Muscle of back (tissue), 3 donors: ENCODE measurements at regions not wholly inside any gene's neighbourhood (a gene's known extent, or its start where the extent isn't known, plus 50 kb on each side); places are given as distances from the start of the nearest gene placed in this dataset.
"Not testable (repeated sequence)": the region's sequence is repeated elsewhere in the genome, so short reads cannot be mapped to it uniquely, and the experiment has no call there.

Experiments used
- DNase-seq, 3 donors: peaks; one replicate each; pipeline versions ENCODE4 v3.0.0 to v3.0.0-alpha.2; 2013

GRCh38 chr17:68705714-68706076, 104.5 kb upstream of the FAM20A start:
- DNase-seq, result peak in 1 of 3 donors; percentile 59

DNA sequence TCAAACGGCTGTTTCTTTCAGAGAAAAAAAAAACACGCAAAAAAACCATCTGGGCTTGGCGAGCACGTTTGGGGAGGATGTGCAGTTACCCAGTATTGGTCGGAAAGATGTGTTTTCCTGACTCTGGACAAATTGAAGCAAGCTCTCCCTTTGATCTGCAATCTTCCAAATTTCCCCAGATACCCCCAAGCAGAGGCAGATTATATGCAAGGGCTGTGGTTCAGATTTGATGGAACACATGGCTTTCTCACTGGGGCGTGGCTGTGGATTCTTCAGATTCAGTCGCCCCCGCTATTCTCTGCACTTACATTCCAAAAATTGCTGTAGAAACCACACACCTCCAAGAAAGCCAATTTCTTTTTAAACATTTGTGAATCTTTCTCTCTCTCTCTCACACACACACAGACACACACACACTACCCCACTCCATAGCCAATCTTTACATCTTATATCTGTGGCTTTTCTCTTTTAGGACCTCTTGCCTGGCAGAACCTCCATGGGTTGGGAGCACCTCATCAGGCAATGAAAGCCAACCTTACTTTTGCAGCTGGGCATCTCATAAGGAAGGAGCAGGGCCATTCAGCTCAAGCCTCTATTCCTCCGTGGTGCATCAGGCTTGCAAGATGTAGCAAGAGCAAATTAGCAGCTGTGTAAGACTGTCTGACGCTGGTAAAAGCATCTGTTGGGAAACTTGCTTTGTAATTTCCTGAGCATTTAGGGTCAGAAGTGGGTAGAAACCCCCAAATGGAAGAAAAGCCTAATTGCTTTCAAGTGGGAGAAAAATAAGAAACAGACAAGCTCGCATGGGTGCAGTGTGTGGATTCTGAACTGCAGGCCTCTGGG, 103.9 kb upstream of the FAM20A start:
- peak; percentile 58 to 79 (median 78) for DNase-seq

- no peak for DNase-seq
These were observed 99.9 kb upstream of the FAM20A start for GRCh38 chr17:68701046-68701445.

- peak; percentile 28 to 67 (median 57) for DNase-seq
These were observed 99.3 kb upstream of the FAM20A start for GRCh38 chr17:68700421-68700820.

DNA sequence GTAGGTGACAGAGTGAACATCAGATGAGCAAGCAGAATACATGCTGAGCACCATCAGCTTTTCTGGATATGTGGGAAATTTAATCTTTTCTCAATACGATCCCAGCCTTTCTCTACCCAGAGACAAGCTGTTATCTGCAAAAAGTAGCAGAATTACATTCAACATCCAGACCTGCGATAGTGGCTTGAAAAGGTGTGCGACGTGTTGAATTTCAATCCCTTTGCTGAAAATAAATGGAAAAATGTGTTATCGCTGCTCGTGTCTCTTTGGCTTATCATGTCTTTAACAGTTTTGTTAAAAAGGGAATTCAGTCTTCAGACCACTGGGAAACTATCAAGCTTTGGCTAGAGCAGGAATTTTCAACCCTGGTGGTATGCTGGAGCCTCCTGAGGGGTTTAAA, 98.8 kb upstream of the FAM20A start:
- DNase-seq, result no peak

- peak; percentile 40 to 82 (median 58) for DNase-seq
These were observed 97.6 kb upstream of the FAM20A start for GRCh38 chr17:68698746-68699145.

DNA sequence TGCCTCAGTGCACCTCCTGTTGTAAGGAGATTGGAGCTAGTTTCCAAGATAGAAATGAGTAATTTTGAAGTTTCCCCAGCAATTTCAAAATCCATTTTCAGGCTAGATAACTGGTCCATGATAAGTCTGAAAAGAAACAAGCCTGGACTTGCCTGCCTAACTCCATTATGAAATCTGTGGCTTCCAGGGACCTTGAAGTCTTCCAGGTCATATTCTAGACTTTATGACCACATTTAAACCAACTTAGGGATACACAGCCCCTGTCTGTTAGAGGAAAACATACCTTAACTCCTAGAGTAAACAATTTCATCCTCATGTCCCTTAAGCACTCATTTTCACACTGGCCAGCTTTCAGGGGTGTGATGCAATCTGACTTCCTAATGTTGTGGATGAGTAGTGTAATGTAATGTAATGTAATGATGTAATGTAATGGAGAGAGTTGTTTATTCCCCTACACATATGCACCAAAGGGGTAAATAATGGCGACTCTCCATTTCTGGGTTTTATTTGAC, 96.7 kb upstream of the FAM20A start:
- peak; percentile 46 to 79 (median 57) for DNase-seq

DNA sequence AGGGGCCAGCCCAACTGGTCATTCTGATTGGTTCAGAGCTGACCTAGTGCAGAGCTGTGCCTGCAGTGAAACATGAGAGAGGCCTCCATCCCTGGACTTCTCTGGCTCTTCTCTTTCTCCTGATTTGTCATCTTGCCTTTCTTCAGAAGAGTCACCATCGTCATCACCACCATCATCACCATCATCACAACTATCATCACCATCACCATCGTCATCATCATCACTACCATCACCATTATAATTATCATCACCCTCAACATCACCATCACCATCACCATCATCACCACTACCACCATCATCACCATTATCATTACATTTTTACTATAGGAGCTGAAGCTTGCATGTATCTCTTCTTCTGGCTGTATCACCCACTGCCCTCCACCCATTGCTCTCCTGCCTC, 94.5 kb upstream of the FAM20A start:
- no peak for DNase-seq

DNA sequence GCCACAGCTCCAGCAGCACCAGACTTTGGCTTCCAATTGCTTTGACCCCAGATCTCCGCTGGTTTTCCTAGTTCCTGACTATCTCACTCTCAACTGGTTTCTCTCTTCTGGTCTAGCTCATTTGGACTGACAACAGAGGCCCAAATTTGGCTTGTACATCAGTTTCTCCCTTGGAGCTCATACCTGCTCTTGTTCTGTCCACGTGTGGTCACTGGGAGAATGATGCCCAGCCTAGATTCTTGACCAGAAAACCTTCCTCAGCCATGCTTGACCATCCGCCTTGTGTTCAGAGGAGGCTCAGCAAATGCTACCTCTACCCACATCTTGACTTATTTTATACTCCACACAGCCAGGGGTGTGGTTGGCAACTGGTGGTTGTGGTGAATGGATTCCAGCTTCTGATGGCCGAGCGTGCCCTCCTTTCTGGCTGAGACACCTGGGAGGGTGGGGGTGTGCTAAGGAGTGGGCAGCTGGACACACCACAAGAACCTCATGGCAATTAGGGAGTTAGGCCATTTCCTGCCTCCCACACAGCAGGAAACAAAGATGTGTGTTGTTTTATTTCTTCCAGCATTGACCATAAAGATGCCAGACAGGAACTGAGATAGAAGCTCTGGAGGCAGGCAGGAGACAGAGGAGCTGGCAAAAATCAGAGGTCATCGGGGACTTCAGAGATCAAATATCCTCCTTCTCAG, 93.8 kb upstream of the FAM20A start:
- DNase-seq, result no peak

- DNase-seq, result no peak
These were observed 92.7 kb upstream of the FAM20A start for GRCh38 chr17:68693896-68694295.

DNA sequence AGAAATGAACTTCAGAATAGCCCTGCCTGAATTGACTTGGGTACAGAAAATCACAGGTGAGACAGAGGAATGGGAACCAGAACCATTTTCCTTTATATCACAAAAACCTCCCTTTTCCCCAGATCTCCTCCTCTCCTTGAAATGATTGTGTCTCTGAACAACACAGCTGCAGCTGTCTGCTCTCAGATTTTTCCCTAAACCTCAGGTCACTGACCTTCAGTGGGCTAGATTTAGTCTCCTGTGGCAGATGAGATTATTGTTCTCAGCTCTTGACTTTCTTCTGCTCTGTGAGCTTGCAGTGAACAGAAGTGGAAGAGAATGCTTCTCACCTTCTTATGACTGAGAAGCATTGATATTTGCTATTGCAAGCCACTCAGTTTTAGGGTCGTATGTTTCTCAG, 92.3 kb upstream of the FAM20A start:
- DNase-seq, result no peak

DNA sequence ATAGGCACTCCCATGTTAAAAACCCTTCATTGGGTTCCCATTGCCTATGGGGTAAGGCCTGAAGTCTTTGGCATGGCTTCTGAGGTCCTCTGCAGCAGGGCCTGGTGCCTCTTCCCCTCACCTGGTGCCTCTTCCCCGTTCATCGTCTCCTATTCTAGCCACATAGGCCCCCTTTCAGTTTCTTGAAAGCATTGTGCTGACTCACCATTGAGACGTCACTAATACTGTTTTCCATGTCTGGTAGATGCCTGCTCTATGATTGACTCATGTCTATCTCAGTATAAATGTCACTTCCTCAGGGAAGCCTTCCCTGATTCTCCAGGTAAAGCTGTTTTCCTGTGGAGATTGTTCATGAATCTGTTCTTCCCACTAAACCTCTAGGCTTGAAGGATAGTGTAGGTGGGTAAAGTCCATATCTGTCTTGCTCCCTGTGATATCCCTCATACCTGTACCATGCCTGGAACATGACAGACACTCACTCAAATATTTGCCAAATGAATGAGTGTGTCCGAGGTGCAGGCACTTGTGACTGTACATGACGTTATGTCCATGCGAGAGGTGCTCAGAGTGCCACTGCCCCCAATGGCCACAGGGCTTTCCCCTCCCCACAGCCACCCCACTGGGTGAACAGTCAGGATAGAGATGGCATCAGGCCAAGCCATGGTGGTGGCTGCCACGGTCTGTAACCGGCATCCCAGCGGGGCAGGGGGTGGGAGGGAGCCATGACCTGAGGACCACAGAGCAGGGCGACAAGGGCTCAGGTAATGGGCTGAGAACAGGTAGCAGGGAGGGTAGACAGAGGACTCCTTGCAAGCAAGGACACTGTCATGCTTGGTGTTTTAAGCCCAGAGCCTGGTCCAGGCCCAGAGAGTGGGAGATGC, 85.2 kb upstream of the FAM20A start:
- DNase-seq, result no peak

DNA sequence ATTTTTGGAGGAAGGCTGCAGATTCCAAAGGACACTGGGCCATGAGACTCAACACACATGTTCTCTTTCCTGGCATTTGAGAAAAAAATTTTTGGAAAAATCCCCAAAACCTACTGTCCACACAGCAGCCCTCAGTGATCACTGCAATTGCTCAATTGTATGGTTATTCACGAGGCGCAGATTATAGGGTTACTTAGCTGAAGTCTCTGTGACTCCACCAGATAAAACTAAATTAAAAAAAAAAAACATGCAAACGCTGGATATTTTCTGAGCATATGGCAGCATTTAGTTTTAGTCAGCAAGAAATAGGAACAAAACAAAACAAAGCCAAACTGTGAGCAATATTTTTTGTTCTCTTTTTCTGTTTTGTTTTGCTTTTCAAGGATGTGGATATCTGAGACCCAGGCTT, 83.8 kb upstream of the FAM20A start:
- DNase-seq, result peak; percentile 51 to 73 (median 52)

DNA sequence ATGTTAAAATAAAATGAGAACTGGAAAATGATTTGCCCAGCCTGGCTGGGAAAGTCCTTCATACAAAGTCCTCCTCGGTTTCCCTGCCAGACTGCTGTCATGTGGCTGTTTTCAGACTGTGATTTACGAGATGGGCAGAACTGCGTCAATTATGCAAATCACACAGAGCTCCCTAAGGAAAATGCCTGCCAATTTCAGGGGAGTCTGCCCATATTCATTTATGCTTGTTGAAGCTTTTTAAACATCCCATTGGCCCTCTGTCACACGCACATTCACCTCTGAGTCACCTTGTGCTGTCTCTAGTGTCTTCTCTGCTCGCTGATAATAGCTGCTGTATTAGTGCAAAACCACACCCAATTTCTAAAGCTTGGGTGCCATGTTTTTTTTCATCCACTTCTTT, 81.7 kb upstream of the FAM20A start:
- no peak for DNase-seq

GRCh38 chr17:68679882-68680281, 78.7 kb upstream of the FAM20A start:
- no peak for DNase-seq

DNA sequence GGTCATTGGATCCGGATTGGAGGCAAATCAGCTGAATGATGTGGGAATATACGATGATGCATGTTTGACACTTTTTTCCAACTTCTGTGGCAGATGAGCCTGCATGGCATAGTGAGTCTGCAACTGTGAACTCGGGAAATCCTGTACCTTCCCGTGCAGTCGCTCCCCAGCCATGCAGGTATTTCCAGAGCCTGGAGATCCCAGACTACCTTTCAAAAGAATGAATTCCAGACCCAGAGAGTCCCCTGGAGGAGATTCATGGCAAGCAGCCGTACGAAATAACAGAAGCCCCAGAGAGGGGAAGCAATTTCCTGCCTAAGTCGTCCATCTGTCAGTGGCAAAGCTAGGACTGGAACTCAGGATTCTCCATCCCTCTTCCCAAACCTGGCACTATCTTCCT, 75.7 kb upstream of the FAM20A start:
- no peak for DNase-seq

GRCh38 chr17:68675723-68676122, 74.6 kb upstream of the FAM20A start:
- DNase-seq, result no peak

- no peak for DNase-seq
These were observed 73.1 kb upstream of the FAM20A start for GRCh38 chr17:68674029-68674925.

- no peak for DNase-seq
These were observed 70.0 kb upstream of the FAM20A start for GRCh38 chr17:68670967-68671693.

- not testable (repeated sequence) for DNase-seq
These were observed 65.3 kb upstream of the FAM20A start for GRCh38 chr17:68666438-68666837.
